Breast epithelium (tissue), 3 donors: ENCODE measurements at regions not wholly inside any gene's neighbourhood (a gene's known extent, or its start where the extent isn't known, plus 50 kb on each side); places are given as distances from the start of the nearest gene placed in this dataset.

Experiments used
- POLR2A ChIP-seq: fragments of 450-650 bp; IDR thresholded peaks from one replicate; pipeline ENCODE4 v1.6.1; 2016; ENCODE audit warnings: antibody characterized with exemption, mild to moderate bottlenecking, moderate library complexity
- TF ChIP-seq, protein P1 (sequence below), 3 donors: fragments of 450-650 bp; IDR thresholded peaks; one replicate each; pipeline ENCODE4 v1.5.1; 2016 to 2017; ENCODE audit warnings: antibody characterized with exemption in 3 of 3, mild to moderate bottlenecking in 3 of 3, moderate library complexity in 3 of 3

DNA sequence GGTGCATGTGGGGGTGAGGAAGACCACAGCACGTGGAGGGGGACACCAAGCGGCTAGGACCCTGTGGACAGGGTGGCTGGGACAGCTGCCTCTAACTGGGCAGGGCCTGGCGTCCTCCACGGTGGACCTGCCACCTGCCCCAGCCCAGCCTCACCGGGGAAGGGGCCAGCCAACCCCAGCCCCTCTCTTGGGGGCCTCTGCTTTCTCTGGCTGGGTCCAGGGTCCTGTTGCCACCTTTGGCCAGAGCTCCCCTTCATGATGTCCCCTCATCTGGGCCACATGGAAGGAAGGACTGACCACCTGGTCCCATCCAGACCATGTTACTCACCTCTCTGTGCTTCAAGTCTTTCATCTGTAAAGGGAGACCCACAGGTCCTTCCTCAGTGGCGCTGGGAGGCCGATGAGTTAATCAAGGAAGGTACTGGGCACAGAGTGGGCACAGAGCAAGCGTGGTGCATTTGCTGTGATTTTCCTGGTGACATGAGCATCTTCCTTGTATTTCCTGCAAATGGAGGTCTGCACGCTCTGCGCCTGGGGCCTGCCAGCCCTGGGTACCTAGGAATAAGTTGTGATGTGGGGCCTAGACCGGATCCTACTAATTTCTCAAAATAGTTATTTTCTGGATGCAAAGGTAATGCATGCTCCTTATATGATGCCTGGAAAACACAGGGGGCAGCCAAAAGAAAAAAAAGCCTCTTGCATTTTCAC, 538.4 kb downstream of the TBC1D22A start:
- TF ChIP-seq, protein P1, sequence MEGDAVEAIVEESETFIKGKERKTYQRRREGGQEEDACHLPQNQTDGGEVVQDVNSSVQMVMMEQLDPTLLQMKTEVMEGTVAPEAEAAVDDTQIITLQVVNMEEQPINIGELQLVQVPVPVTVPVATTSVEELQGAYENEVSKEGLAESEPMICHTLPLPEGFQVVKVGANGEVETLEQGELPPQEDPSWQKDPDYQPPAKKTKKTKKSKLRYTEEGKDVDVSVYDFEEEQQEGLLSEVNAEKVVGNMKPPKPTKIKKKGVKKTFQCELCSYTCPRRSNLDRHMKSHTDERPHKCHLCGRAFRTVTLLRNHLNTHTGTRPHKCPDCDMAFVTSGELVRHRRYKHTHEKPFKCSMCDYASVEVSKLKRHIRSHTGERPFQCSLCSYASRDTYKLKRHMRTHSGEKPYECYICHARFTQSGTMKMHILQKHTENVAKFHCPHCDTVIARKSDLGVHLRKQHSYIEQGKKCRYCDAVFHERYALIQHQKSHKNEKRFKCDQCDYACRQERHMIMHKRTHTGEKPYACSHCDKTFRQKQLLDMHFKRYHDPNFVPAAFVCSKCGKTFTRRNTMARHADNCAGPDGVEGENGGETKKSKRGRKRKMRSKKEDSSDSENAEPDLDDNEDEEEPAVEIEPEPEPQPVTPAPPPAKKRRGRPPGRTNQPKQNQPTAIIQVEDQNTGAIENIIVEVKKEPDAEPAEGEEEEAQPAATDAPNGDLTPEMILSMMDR (IDR thresholded peaks at IDR 0.05): no peak
- TF ChIP-seq POLR2A: no peak
